AG10803 (cell line): ENCODE measurements at regions not wholly inside any gene's neighbourhood (a gene's known extent, or its start where the extent isn't known, plus 50 kb on each side); places are given as distances from the start of the nearest gene placed in this dataset.
A peak's percentile ranks its signal among the peaks of the same experiment; 100 is the strongest.

ENCODE experiments used
- DNase-seq: peaks from one replicate; pipeline ENCODE4 v3.0.0; 2010; ENCODE audit warnings: low read depth
- H3K4me3 ChIP-seq: 2 replicates; pipeline ENCODE4 v1.5.1; 2011; ENCODE audit warnings: mild to moderate bottlenecking, low read length, control low read depth
- TF ChIP-seq, protein P1 (sequence below): conservative IDR thresholded peaks from 2 replicates; pipeline ENCODE4 v1.5.1; 2011; ENCODE audit warnings: mild to moderate bottlenecking, low read length, control low read depth, inconsistent platforms

DNA sequence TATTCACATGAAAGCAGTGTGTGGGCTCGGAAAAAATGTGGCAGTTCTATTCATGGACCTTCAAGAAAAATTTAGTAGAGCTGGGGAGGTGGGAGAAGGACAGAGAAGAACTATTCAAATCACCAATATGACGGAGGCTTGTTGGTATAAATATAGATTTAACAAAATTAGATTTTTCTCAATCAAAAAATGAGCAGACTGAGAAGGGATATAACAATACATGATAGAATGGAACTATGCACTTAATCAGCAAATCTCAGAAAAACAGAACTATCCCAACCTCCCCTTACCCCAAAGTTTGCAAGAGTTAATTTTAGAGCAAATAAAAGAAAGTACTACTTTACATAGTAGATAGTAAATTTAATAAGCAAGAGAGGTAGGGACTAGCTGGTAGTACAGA is 194.6 kb upstream of the BCL6 start:
- TF ChIP-seq, protein P1, sequence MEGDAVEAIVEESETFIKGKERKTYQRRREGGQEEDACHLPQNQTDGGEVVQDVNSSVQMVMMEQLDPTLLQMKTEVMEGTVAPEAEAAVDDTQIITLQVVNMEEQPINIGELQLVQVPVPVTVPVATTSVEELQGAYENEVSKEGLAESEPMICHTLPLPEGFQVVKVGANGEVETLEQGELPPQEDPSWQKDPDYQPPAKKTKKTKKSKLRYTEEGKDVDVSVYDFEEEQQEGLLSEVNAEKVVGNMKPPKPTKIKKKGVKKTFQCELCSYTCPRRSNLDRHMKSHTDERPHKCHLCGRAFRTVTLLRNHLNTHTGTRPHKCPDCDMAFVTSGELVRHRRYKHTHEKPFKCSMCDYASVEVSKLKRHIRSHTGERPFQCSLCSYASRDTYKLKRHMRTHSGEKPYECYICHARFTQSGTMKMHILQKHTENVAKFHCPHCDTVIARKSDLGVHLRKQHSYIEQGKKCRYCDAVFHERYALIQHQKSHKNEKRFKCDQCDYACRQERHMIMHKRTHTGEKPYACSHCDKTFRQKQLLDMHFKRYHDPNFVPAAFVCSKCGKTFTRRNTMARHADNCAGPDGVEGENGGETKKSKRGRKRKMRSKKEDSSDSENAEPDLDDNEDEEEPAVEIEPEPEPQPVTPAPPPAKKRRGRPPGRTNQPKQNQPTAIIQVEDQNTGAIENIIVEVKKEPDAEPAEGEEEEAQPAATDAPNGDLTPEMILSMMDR, result no peak
- H3K4me3 ChIP-seq, result no peak overlapping the region
- DNase-seq, result no peak

DNA sequence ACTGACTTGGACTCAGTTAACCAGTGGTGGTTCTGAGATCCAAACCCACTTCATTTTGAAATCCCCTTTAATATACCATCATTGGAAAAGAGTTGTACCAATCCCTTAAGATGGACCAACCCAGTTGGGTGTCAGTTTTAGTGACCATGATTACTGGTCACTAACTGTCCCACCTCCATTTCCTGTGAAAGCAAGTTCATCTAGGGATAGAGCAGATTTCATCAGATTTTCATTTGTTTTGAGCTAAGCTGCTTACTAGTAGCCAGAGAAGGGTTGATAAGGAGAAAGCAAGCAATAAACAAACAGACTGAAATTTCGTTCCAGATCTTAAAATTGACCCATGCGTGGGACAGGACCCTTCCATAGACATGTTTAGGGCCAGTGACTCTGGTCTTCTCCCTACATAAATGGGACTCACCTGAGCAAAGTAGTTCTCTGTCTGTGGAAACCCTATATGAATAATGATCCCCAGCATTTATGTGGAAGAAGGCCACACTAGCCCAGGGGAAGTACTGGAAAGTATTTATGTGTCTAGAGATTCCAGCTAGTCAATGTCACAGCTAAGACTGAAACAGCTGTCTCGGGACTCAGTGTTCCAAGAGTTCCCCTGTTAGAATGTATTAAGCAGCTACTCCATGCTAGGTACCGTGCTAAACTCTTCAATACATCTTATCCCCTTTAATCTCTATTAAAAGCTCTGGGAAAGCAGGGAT is 196.0 kb upstream of the BCL6 start:
- TF ChIP-seq, protein P1, result no peak
- no peak for DNase-seq
- H3K4me3 ChIP-seq, result no peak overlapping the region

GRCh38 chr3:187941848-187942194 is 196.6 kb upstream of the BCL6 start:
- no peak overlapping the region for H3K4me3 ChIP-seq
- DNase-seq, result no peak
- TF ChIP-seq, protein P1, result no peak

GRCh38 chr3:187942658-187943241 is 197.5 kb upstream of the BCL6 start:
- no peak overlapping the region for H3K4me3 ChIP-seq
- TF ChIP-seq, protein P1, result no peak
- DNase-seq, result no peak

DNA sequence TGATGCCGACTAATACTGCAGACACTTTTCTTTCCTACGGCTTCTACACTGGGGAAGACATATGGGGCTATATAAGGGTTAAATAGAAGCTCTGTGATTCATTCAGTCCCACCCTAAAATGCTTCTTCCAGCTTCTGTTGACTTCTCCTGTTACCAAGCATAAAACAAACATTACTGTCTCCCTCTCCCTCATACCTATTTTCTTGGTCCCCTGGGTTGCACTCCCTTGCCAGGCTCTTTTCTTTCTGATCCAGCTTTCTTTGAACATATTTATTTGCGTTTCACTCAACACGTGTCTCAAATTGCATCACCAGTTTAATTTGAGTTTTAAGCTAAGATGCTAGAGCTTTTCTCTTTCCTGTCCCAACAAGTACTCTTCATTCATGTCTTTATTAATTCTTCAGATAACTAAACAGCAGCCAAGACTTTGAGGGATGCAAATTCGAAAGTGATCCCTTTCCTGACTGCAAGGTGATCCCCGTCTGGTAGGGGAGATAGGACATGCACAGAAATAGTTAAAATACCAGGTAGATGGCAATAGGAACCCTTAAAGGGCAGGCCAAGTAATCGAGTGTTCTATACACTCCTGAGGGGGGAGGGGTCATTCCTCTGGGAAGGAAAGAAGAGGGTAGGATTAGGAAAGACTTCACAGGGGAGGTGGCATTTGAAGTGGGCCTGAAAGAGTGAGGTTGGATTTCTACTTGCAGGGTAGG is 198.6 kb upstream of the BCL6 start:
- no peak overlapping the region for H3K4me3 ChIP-seq
- DNase-seq, result peak; percentile 31

DNA sequence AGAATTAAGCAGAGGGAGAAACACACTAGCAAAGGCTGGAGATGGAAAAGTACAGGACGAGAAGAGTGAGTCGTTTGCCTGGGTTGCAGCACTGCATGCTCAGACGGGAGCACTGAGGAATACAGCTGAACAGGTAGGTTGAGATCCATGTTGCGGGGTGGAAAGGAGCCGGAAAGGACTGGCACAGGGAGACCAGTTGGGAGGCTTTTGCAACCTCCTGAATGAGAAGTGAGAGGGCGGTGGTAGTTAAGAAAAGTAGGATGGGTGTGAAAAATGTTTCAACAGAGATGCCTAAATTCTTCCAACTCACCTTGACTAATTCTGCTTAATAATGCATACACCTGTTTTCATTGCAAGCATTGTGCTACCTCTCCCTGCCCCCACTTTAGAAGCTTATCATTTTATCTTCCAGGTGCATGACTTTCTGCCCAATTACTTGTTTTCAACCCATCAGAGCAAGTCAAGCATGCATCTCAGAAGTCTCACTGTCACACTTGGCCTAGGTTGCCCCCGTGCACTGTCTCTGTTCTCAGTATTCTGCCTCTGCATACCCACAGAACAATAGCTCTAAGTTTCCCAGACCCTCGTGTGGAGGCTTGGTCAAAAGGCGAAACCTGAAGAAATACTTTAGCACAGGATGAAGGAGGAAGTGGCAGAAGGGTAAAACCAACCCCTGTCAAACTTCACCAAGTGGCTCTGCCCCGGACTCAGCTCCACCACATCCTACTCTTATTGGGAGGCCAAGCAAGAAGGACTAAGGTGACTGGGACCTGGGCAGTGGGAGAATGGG is 199.3 kb upstream of the BCL6 start:
- DNase-seq, result no peak
- TF ChIP-seq, protein P1, result no peak
- no peak overlapping the region for H3K4me3 ChIP-seq

More for the DNA sequence above, 198.6 kb upstream of the BCL6 start:
- TF ChIP-seq, protein P1, result no peak
